ENCODE measurements at regions not wholly inside any gene's neighbourhood (a gene's known extent, or its start where the extent isn't known, plus 50 kb on each side); places are given as distances from the start of the nearest gene placed in this dataset.

DNA sequence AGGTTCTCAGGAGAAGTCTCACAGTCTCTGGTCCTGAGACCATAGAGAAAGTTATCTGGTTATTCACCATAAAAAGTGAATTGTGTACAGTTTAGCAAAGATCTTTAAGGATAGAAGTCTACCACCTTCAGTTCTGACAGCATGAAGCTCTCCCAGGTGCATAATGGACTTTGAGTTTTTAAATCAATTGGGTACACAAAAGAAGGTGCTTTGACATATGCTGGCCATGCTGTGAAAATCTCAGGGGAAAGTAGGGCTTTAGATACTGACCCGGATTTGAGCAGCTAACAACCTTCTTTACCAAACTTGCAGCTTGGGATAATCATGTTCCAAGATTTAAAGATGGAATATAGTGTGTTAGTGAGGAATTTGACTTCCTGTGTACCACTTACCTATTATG is 264.2 kb downstream of the ZSWIM6 start:
- H3K4me1 Mint-ChIP-seq, result no peaks in the 10 kb centered on the region
- no peak overlapping the region for H3K4me3 Mint-ChIP-seq
- H3K27ac Mint-ChIP-seq, result no peak overlapping the region
- H3K27me3 Mint-ChIP-seq, result peaks cover 2% of the 10 kb centered on the region
- ATAC-seq (no peak), DNase-seq (no peak)
- no peaks in the 10 kb centered on the region for H3K36me3 Mint-ChIP-seq (ENCODE audit: low read depth)
- H3K9me3 Mint-ChIP-seq, result no peaks in the 10 kb centered on the region

DNA sequence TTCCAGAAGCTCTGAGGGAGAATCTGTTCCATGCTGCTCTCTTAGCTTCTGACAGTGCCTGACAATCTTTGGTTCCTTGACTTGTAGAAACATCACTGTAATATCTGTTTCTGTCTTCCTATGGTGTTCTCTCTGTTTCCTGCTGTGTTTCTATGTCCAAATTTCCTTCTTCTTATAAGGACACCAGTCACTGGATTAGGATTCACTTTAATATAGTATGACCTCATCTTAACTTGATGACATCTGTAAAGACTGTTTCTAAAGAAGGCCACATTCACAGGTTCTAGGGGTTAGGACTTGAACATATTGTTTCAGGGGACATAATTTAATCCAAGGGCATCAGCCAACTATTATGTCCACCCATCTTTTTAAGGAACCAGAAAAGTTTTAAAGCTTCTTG is 265.6 kb downstream of the ZSWIM6 start:
- Mint-ChIP-seq H3K36me3 (ENCODE audit: low read depth) (no peaks in the 10 kb centered on the region), H3K9me3 (no peaks in the 10 kb centered on the region), H3K27me3 (peaks cover 2% of the 10 kb centered on the region), H3K4me3 (no peak overlapping the region), H3K27ac (no peak overlapping the region), H3K4me1 (no peaks in the 10 kb centered on the region)
- ATAC-seq (no peak), DNase-seq (no peak)

GRCh38 chr5:61598126-61598525 is 266.1 kb downstream of the ZSWIM6 start:
- Mint-ChIP-seq H3K36me3 (ENCODE audit: low read depth) (no peaks in the 10 kb centered on the region), H3K9me3 (no peaks in the 10 kb centered on the region), H3K4me1 (no peaks in the 10 kb centered on the region), H3K27ac (no peak overlapping the region), H3K27me3 (peaks cover 3% of the 10 kb centered on the region), H3K4me3 (no peak overlapping the region)
- ATAC-seq, result no peak
- DNase-seq, result no peak

GRCh38 chr5:61599370-61600122 is 267.5 kb downstream of the ZSWIM6 start:
- no peaks in the 10 kb centered on the region for H3K36me3 Mint-ChIP-seq (ENCODE audit: low read depth)
- no peaks in the 10 kb centered on the region for H3K9me3 Mint-ChIP-seq
- H3K27ac Mint-ChIP-seq, result no peak overlapping the region
- ATAC-seq (no peak), DNase-seq (no peak)
- peaks cover 3% of the 10 kb centered on the region for H3K27me3 Mint-ChIP-seq
- H3K4me3 Mint-ChIP-seq, result no peak overlapping the region
- H3K4me1 Mint-ChIP-seq, result no peaks in the 10 kb centered on the region

- no peak for ATAC-seq
- Mint-ChIP-seq H3K36me3 (ENCODE audit: low read depth) (no peaks in the 10 kb centered on the region), H3K4me3 (no peak overlapping the region), H3K27me3 (peaks cover 3% of the 10 kb centered on the region), H3K9me3 (no peaks in the 10 kb centered on the region), H3K4me1 (no peaks in the 10 kb centered on the region), H3K27ac (no peak overlapping the region)
- DNase-seq, result no peak
Observed at GRCh38 chr5:61600123-61600444, 268.0 kb downstream of the ZSWIM6 start.

- no peak for ATAC-seq
- Mint-ChIP-seq H3K36me3 (ENCODE audit: low read depth) (no peaks in the 10 kb centered on the region), H3K9me3 (no peaks in the 10 kb centered on the region), H3K27me3 (peaks cover 3% of the 10 kb centered on the region), H3K27ac (no peak overlapping the region), H3K4me1 (no peaks in the 10 kb centered on the region), H3K4me3 (no peak overlapping the region)
- no peak for DNase-seq
Observed at GRCh38 chr5:61600945-61601511, 269.0 kb downstream of the ZSWIM6 start.

GRCh38 chr5:61603211-61603908 is 271.3 kb downstream of the ZSWIM6 start:
- Mint-ChIP-seq H3K36me3 (ENCODE audit: low read depth) (no peaks in the 10 kb centered on the region), H3K27ac (no peak overlapping the region), H3K4me1 (no peaks in the 10 kb centered on the region), H3K4me3 (no peak overlapping the region), H3K9me3 (no peaks in the 10 kb centered on the region), H3K27me3 (peaks cover 2% of the 10 kb centered on the region)
- ATAC-seq, result no peak
- no peak for DNase-seq

GRCh38 chr5:61604076-61605025 is 272.3 kb downstream of the ZSWIM6 start:
- DNase-seq (no peak), ATAC-seq (no peak)
- Mint-ChIP-seq H3K4me1 (no peaks in the 10 kb centered on the region), H3K27me3 (peaks cover 2% of the 10 kb centered on the region), H3K27ac (no peak overlapping the region), H3K9me3 (no peaks in the 10 kb centered on the region), H3K4me3 (no peak overlapping the region), H3K36me3 (ENCODE audit: low read depth) (no peaks in the 10 kb centered on the region)

DNA sequence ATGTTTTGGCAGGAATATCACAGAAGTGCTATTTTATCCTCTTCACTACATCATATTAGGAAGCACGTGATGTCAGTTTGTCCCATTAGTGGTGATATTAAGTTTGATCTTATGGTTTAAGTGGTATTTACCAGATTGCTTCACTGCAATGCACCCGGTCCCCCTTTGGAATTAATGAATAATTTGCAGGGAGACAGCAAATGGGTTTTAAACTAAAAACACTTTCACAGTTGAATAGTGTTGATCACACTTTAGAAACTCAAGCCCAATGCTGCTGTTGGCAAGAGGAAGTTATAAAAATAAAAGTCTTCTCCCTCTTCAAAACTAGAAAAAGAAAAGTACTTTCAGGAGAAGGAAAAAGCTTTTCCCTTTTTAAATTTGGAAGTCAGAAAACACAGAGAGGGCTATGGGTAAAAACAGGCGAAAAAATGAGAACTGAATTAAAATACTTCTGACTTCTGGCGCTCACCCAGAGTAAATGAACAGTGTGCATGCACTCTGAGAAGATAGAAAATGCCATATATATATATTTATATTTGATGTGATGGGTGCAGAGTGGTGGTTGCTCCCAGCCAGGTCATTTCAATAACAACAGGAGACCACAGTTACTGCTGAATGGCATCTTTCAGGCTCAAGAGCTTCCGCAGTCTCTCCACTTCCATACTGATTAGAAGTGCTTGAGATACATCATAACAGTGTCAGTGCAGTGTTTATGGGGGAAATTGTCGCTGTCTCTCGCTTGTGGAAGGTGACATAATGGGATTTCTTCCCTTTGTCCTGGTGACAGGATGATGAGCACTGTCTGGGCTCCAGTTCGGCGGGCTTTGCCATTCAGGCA is 278.0 kb downstream of the ZSWIM6 start:
- DNase-seq (no peak), ATAC-seq (no peak)
- Mint-ChIP-seq H3K27me3 (peaks cover 11% of the 10 kb centered on the region), H3K4me1 (no peaks in the 10 kb centered on the region), H3K9me3 (no peaks in the 10 kb centered on the region), H3K4me3 (no peak overlapping the region), H3K27ac (no peak overlapping the region), H3K36me3 (ENCODE audit: low read depth) (no peaks in the 10 kb centered on the region)

DNA sequence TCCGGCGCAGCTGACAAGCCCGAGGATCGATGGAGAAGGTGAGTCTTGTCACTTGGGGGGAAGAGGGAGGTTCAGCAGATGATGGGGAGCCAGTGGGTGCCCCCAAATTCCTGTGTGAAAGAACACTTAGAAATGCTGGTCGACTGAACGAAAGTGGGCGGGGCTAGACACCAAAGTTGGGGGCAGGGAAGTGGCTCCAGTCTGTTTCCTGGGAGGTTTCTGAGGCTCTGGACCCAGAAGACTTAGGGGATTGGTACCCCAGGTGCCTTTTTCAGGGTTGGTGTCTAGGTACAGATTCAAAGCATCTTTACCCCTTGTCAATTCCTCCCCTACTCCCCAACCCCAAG is 278.6 kb downstream of the ZSWIM6 start:
- Mint-ChIP-seq H3K4me3 (no peak overlapping the region), H3K4me1 (no peaks in the 10 kb centered on the region), H3K36me3 (ENCODE audit: low read depth) (no peaks in the 10 kb centered on the region), H3K27me3 (peaks cover 11% of the 10 kb centered on the region), H3K9me3 (no peaks in the 10 kb centered on the region), H3K27ac (no peak overlapping the region)
- DNase-seq (no peak), ATAC-seq (no peak)

GRCh38 chr5:61612431-61612830 is 280.4 kb downstream of the ZSWIM6 start:
- Mint-ChIP-seq H3K9me3 (no peaks in the 10 kb centered on the region), H3K27me3 (peaks cover 11% of the 10 kb centered on the region)

DNA sequence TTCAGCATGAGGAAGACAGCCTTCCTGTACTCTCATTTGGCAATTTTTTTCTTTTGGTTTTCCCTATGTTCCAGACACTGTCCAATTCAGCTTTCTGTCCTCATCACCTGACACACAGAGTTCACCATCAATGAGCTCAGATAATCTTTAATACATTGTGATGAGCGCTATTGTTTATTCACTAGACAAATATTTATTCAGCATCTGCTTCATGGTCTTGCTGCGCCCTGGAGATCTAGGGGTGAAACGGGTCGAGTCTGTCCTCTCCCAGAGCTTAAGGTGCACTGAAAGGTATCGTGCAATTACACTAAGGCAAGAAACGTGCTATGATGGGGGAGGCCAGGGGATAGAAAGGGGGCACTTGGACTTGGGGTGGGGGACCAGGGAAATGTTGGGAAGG is 281.6 kb downstream of the ZSWIM6 start:
- ATAC-seq, result no peak
- Mint-ChIP-seq H3K9me3 (no peaks in the 10 kb centered on the region), H3K27me3 (peaks cover 12% of the 10 kb centered on the region), H3K36me3 (ENCODE audit: low read depth) (no peaks in the 10 kb centered on the region), H3K4me3 (no peak overlapping the region), H3K27ac (no peak overlapping the region), H3K4me1 (no peaks in the 10 kb centered on the region)
- no peak for DNase-seq

More at GRCh38 chr5:61612431-61612830, 280.4 kb downstream of the ZSWIM6 start:
- Mint-ChIP-seq H3K27ac (no peak overlapping the region), H3K36me3 (ENCODE audit: low read depth) (no peaks in the 10 kb centered on the region), H3K4me1 (no peaks in the 10 kb centered on the region), H3K4me3 (no peak overlapping the region)
- DNase-seq (no peak), ATAC-seq (no peak)

DNA sequence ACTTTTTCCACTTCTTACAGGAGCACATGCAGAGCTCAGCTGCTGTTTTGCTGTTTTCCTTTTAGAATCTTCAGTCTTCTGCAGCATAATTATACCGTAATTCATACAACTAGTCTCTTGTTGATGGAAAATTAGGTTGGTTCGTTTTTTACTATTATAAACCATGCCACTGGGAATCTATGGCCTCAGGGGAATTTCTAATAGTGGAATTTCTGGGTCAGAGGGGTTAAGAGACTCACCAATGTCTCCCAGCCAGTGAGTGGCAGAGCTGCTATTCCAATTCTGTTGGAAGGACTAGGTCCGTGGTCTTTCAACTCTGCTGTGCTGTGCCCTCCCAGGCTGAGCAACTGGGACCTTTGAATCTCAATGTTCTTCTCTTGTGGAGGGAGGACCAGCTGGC is 282.5 kb downstream of the ZSWIM6 start:
- no peak for ATAC-seq
- Mint-ChIP-seq H3K27ac (no peak overlapping the region), H3K27me3 (peaks cover 11% of the 10 kb centered on the region), H3K4me3 (no peak overlapping the region), H3K4me1 (no peaks in the 10 kb centered on the region), H3K36me3 (ENCODE audit: low read depth) (no peaks in the 10 kb centered on the region), H3K9me3 (no peaks in the 10 kb centered on the region)
- DNase-seq, result no peak

DNA sequence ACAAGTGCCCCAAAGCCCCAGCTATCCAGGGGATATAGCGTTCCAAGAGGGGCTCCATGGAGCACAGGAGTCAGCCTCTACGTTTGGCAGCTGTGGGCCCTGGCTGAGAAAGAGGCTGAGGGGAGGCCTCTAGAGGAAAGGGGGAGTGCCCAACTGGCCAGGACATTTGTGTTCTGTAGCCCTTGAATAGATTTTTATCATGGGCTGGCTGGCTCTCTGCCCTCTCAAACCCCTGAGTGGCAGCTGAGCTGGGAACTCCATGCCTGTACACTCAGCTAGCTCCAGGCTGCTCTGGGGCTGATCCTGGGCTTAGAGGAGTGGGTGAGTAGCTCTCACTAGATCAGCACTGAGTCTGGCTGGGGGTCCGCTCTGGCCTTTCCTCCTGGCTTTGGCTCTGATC is 285.0 kb downstream of the ZSWIM6 start:
- ATAC-seq (no peak), DNase-seq (no peak)
- H3K27ac Mint-ChIP-seq, result no peak overlapping the region
- no peaks in the 10 kb centered on the region for H3K36me3 Mint-ChIP-seq (ENCODE audit: low read depth)
- H3K4me3 Mint-ChIP-seq, result no peak overlapping the region
- H3K4me1 Mint-ChIP-seq, result no peaks in the 10 kb centered on the region
- H3K9me3 Mint-ChIP-seq, result no peaks in the 10 kb centered on the region
- peaks cover 8% of the 10 kb centered on the region for H3K27me3 Mint-ChIP-seq
